Hematopoietic multipotent progenitor cell treated with erythropoietin and hydrocortisone succinate and interleukin-3 and kit ligand, for 15 days (in vitro differentiated cells): ENCODE measurements at regions not wholly inside any gene's neighbourhood (a gene's known extent, or its start where the extent isn't known, plus 50 kb on each side); places are given as distances from the start of the nearest gene placed in this dataset.
"Not testable (repeated sequence)": the region's sequence is repeated elsewhere in the genome, so short reads cannot be mapped to it uniquely, and the experiment has no call there.

Experiments
- DNase-seq: peaks from one replicate; pipeline ENCODE4 v3.0.0-alpha.2; 2015; ENCODE audit warnings: low spot score

DNA sequence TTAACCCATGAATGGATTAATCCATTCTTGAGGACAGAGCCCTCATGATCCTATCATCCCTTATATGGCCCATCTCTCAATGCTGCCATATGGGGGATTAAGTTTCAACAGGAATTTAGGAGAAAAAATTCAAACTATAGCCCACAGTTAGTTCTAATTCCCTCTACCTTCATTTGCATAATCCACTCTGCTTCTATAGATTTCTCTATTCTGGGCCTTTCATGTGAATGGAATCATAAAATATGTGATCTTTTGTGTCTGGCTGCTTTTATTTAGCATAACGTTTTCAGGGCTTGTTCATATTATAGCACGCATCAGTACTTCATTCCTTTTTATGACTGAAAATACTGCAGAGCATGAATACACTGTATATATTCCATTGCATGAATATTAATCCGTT, 55.4 kb downstream of the CTSL start:
- no peak for DNase-seq

DNA sequence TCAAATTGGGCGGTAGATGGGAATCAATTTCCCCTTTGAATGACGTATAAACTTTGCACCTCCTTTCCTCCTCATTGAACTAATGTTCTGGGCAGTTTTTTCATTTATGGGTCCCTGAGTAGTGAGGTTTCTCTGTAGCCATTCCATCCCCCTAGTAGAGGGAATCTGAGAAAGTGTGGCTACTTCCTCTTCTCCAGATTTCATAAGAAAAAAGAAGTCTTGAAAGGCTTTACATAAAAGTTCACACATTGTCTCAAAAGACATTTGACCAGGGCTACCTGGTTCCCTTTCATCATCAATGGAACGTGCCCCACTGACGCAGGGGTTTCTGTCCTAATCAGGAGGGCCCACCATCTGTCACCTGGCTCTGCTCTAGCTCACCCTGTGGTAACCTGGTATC, 57.3 kb downstream of the CTSL start:
- DNase-seq = no peak

DNA sequence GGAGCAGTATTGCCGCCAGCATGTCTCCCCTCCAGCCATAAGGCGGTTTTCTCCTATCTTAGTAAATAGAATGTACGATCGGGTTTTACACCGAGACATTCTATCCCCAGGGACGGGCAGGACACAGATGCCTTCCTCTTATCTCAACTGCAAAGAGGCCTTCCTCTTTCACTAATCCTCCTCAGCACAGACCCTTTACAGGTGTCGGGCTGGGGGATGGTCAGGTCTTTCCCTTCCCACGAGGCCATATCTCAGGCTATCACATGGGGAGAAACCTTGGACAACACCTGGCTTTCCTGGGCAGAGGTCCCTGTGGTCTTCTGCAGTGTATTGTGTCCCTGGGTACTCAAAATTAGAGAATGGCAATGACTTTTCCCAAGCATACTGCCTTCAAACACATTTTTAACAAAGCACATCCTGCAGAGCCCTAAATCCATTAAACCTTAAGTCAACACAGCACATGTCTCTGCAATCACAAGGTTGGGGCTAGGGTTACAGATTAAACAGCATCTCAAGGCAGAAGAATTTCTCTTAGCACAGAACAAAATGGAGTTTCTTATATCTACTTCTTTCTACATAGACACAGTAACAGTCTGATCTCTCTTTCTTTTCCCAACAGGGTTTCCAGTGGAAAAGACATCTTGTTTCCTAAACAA, 59.5 kb downstream of the CTSL start:
- not testable (repeated sequence) for DNase-seq

DNA sequence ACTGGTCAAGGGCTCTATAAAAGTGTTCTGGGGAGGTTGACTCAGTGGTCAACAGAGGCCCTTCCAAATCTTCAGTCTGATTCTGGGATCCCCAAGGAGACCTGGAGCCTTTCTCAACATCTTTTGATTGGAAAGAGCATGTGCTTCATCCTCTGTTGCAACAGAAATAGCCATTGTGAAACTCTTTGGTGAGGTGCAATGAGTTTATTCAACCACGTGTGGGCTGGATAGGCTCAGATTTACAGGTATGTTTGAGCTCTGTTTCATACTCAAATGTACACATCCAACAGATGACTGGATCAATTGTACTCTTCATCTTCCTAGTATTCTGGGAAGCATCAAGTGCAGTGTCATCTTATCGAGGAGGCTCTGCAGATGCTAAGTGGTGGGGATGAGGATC, 60.5 kb downstream of the CTSL start:
- no peak for DNase-seq

DNA sequence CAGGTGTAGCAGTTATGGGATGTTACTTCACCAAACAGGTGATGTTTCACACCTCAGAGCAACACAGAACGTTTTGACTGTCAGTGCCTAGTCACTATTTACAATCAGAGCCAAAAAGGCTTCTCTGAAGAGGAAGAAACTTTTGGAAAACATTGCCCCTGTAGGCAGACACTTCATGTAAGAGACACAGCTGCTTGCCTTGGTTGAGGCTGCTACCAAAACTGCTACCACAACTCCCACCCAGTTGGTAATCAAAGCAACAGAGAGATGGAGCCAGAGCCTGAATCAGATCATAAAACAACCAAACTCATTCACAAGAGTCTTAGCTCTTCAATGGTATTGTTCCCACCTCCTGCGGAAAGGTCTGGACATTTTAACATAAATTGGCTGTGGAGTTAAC, 61.0 kb downstream of the CTSL start:
- DNase-seq = no peak

DNA sequence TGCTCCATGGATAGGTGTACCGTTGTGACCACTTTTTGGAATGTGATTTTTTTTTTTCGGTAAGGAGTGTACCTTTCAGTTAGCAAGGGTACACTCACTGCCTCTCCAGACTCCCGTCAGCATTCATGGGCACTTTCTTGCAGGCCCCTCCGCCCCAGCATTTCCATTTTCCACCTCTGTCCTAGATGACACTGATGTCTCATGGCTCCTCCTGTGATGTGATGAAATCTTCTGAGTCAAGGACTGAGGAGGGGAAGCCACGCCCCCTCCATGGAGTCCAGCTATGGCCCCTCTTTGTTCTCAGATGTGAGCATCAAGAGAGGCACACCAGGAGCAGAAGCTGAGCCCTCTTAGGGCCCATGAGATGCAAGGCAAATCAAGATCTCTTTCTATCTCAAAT, 61.8 kb downstream of the CTSL start:
- DNase-seq = no peak

DNA sequence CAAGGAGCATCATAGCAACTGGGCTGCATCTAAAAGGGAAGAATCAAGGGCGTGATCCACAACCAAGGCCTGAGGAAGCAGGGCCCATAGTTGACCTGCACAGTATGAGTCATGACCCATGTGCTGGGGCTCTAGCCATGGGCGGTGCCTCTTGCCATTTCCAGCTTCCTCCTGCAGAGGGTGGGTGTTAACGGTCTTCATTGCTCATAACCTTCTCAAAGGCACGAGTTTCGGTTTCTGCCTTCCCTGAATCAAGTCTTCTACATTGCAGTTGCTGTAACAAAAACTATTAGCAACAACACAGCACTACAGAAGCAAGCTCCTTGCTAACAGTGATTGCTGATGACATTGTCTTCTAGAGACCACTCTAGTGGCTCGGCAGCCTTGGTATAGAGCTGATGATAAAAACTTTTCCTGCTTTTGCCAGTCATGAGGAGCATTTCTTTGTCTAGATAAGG, 66.9 kb downstream of the CTSL start:
- DNase-seq = peak; percentile 91

DNA sequence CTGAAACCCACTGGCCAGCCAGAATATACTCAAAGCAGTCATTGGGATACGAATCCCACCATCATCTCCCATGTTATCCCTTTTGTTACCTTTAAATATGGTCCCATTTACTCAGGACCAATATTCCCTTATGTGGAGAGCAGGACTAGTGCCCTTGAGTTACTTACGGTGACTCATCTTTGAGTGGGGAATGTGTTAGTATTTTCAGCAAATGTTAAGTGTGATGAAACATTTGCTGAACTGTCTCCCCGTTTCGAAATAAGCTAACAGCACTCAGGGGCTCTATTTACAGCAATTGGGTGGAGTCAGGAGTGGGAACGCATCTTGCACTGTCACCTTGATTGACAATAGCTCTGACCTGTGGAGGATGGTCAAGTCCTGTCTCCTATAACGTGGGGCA, 67.4 kb downstream of the CTSL start:
- peak; percentile 67 for DNase-seq

DNA sequence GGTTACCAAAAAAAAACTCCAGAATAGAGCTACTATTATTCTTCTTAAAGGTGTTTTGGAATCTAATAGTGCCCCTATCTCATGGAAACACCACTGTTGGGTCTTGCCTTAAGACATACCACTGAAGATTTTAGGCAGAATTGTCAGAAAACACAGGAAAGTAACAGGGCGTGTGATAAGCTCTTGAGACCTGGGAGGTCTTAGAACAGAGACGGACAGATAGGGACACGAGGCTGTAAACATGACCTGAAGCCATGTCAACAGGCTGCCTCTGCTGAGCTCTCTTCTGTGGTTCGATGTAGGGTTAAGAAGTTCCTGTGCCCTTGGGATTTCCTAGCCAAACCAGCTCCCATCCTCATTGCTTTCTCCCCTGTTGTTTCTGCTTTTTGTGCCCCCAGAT, 69.3 kb downstream of the CTSL start:
- peak; percentile 55 for DNase-seq

DNA sequence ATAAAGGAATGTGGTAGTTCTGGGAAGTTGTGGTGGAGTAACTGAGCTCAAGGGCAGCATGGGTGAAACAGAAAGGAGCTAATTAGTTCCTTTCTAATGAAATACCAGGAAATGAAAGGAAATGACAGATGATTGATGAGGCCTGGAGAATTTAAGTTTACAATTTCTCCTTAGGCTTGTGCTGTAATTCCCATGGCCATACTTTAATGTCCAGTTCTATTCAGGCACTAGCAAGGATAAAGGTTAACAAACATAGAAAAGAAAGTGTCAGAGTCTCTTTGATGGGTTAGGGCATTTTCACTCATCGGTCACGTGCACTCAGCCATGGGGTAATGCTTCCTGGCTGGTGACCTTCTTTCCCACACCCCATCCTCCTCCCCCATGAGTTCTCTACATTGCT, 70.3 kb downstream of the CTSL start:
- no peak for DNase-seq

DNA sequence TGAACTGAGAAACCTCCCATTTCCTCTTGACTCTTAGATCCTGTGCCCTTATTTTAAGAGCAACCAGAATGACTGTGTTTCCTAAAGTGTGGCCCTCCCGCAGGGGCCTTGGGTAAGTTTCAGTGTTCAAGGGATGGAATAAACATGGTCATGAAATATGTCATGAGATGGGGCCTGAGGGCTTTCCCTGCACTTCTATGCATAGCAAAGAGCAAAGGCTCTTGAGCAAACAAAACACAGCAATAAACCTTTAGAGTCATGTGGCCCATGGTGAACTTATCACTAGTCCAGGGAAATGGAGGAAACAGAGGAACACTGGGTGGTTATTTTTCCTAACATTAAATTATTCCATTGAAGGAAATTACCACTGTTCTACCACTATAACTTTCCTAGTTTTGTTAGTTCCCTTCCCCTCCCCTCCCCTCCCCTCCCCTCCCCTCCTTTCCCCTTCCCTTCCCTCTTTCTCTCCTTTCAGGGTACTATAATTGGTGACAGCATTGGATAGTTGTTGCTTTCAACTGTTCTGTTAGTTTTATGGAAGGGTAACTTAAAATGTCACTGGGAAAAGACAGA, 72.4 kb downstream of the CTSL start:
- no peak for DNase-seq

DNA sequence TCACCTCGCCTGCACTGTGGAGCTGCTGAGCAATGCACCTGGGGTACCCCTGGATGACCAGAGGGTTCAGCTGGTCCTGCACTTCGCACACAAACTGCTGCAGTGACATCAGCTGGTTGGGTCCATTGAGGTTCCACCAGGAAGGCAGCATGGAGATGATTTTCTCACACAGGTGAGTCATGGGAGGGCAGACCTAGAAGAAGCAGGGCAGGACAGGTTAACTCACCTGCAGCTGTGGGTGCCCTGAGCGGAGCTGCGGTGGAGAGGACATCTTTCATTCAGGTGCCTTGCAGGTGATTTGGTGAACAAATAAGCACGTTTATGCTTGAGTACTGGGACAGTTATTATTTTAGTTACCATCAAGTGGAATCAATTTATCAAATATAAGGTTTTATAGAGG, 73.6 kb downstream of the CTSL start:
- DNase-seq = no peak

DNA sequence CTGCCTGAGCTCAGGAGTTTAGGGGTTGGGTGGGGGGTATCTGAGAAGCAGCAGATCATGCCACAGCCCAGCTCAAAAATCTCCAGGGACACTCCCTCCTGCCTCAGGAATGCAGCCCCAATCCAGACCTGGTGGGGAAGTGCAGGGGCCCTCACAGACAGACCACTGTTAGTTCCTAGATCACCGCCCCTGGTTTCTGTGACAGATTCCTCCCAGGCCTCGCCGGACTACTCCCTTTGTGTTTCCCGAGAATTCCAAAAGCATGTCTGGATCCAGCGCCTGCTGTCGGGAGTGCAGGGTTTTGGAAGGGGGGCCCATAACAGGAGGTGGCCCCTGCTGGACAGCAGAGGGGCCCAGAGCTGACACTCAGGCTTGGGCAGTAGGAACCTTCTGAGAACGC, 74.5 kb downstream of the CTSL start:
- DNase-seq = no peak

DNA sequence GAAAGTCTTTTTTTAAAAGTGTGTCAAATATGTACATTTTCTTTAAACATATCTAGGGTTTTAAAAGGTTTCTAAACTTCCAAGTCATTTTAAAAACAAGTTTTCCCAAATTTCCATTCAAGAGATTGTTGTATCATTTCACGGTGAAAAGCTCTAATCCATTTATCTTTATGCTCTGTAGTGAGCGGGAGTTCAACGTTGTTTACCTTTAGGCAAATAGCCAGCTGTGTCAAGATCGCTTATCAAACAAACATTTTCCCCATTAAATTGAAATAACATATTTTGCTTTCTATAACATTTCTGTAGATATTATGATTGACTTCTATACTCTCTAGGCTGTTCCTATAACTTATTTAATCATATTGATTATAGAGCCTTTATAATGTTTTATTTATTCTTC, 75.1 kb downstream of the CTSL start:
- no peak for DNase-seq

DNA sequence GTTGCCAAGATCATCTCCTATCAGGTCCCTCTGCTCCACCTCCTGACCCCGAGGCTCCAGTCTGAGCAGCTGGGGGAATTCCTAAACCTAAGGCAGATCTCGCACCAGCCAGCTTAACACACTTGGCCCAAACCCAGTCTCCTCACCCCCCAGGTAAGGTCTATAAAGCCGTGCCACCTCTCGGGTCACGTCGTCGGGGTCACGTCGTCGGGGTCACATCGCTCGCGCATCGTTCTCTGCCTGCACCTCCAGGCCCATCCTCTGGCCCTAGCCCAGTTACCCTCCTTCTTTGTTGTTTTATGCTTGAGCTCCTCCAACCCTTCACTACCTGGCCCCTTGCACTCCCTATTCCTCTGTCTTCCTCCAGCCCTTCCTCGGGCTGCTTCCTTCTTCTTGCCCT, 77.2 kb downstream of the CTSL start:
- DNase-seq = peak; percentile 34

DNA sequence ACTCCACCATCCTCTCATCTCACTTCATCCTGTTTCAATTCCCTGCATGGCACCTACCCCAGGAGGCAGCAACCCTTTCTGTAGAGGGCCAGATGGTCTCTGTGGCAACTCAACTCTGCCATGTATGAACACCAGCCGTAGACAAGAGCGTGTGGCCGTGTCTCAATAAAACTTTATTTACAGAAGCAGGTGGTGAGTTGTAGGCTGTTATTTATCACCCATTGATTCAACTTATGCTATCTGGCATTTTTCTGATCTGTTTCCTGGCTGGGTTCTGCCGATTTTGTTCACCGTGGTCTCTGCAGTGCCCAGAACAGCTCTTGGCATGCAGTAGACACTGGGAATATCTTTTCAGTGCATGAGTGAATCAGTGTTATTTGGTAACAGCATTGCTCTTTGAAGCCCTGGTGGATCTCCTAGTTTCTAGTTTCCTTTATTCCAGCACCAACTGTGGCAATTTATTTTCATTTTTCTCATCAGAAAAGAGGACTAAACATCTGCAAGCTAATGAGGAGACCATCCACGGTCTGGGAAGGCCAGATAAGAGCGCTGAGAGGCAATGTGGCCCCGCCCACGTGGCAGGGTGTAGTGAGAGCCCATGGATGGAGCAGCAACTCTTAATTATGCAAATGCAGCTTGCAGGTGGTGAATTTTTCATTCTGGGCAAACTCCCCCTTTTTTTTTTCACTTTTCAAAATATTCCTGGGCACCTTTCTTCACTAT, 77.9 kb downstream of the CTSL start:
- peak; percentile 99 for DNase-seq

DNA sequence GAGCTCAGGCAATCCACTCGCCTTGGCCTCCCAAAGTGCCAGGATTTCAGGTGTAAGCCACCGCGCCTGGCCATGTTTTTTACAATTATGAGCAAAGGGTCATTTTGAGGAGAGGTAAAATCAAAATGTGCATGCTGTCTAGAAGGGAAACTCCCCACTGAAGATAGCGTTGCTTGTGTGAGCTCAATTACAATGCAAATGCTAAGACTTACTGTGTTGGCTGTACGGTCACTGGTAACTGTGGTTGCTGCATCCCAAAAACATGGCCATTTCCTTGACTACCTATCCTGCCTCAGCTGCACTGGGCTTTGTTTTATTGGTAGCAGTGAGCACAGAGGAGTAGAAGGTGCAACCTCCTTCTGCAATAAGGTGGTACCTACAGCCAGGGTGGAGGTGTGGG, 77.4 kb upstream of the SPATA31E1 start:
- DNase-seq = no peak

DNA sequence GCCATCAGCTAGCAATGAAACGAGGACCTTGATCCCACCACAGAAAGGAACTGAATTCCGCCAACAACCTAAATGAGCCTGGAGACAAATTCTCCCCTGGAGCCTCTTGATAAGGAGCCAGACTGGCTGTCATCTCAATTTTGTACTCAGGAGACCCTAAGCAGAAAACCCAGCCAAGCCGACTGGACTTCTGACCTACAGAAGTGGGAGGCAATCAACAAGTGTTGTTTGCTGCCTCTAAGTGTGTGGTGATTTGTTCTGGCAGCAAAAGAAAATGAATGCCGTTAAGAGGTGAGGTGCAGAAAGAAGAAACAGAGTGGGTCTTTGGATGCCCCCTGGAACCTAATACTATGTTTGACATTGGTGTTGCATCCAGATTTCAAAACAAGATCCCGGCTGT, 72.7 kb upstream of the SPATA31E1 start:
- DNase-seq = no peak

DNA sequence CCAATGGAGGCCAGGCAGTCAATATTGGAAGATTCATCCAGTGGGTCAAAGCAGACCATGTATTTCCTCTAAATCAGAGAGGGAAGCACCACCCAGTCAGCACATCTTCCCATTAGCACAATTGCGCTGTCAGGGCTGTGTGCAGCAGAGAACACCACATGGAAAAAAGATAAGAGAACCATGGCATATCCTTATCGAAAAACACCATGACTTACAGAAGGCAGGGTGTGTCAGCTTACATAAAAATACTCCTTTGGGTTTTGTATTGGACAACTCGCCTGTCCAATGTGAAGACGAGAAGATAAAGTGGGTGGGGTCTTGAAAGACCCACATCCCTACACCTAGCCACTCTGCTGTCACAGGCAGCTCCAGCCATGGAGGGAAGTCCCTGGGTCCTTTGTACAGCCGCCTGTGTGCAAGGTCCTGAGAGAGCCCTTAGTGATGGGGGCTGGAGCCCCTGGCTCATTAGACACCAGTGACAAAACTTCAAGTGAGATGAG, 71.9 kb upstream of the SPATA31E1 start:
- peak; percentile 93 for DNase-seq

DNA sequence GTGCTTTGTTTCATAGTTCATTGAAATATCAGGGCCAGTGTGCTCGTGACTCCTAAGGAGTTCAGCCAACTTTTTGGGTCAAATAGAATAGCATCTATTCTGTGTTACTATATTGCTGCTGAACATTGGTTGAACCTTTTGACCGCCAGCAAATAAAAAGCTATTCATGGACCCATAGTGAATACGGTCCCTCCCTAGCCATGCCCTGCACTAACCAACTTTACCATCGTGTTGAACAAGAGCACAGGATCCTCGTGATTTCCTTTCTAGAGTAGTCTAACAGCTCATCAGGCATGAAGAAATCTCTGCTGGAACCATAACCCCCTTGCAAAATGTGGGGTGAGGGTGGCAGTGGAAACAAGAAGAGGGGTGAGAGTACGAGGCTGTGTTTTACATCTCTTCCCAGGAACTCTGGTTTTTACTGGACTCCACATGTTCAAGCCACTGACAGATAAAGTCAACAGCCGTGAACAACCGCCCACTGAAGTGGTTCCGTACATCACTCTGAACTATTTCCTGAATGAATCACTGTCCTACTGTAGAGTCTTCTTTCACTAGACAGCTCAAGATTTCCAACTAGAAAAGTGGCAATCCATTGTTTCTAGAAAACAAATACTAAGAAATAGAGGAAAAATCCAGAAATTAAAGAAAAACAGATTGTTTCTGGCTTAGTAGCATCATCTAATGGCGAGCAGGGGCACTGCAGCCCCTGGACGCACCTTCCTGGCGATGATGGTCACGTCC, 70.1 kb upstream of the SPATA31E1 start:
- DNase-seq = peak; percentile 71

DNA sequence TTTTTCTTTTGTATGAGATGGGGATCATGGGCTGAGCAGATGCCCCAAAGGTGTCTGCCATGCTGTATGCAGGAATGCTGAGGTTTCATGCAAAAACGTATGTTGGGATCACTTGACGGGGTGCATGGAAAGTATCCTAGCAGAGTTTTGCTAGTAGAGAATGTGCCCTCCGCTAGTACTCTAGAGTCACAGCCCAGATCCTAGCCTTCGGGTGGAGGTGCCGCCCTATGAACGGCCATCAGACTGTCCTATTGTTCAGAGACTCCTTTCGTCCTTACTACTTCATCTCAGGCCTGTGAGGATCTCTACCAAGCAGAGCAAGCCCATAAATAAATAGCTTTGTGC, 69.6 kb upstream of the SPATA31E1 start:
- no peak for DNase-seq

DNA sequence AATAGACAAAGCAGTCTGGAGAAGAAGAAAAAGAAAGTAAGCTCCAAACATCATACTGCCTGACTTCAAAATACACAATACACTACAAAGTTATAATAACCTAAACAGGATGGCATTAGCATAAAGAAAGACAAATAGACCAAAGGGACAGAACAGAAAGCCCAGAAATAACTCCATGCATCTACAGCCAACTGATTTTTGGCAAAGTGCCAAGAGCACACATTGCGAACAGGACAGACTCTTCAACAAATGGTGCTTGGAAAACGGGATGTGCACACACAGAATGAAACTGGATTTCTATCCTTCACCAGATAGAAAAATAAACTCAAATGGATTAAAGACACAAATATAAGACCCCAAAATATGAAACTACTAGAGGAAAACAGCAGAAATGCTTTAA, 66.6 kb upstream of the SPATA31E1 start:
- DNase-seq = peak; percentile 51

DNA sequence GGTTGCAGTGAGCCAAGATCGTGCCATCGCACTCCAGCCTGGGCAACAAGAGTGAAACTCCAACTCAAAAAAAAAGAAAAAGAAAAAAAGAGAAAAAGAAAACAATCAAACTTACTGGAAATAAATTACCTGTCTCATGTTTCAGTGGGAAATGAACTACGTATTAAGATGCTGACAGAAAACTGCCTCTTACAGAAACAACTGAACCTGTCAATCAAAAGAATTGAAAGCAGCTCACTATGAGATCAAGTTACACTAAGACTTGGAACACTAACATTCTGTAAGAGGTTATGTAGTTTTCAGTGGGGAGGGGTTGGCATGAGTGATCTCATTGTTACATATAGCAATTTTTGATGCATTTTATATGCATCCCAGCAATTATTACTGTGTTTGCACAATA, 64.4 kb upstream of the SPATA31E1 start:
- no peak for DNase-seq
